ENCODE measurements at regions not wholly inside any gene's neighbourhood (a gene's known extent, or its start where the extent isn't known, plus 50 kb on each side); places are given as distances from the start of the nearest gene placed in this dataset.

- no peak overlapping the region for H4K5ac ChIP-seq (ENCODE audit: low read depth, low read length)
- H2BK20ac ChIP-seq (ENCODE audit: low read depth, low read length): no peak overlapping the region
- no peak overlapping the region for H3K14ac ChIP-seq (replicated peaks; ENCODE audit: low read depth, low read length)
- no peak overlapping the region for H2BK15ac ChIP-seq (ENCODE audit: low read depth, low read length)
- H3K4me3 ChIP-seq (ENCODE audit: insufficient read depth, low read depth, low read length): no peak overlapping the region
- no peak overlapping the region for H3K4me2 ChIP-seq (ENCODE audit: low read depth, low read length)
- H2BK120ac ChIP-seq (ENCODE audit: low read depth, low read length): no peak overlapping the region
- no peaks in the 10 kb centered on the region for H3K79me1 ChIP-seq (ENCODE audit: low read depth in 1 of 2, low read length in 2 of 2)
- ChIA-PET POLR2A (ENCODE audit: unreplicated experiment) (no interaction called here), CTCF (no interaction called here)
- H3K9ac ChIP-seq (ENCODE audit: low read depth, low read length): no peak overlapping the region
- no peak overlapping the region for H3K4ac ChIP-seq (ENCODE audit: low read depth, low read length)
- no peaks in the 10 kb centered on the region for H3K9me1 ChIP-seq (ENCODE audit: insufficient read depth, low read length)
- intact Hi-C loops (cut with micrococcal nuclease) (no loop called here), dilution Hi-C loops (cut with HindIII; ENCODE audit: low sequenced_read_pairs, unreplicated experiment) (no loop called here), in situ Hi-C loops (cut with MboI; ENCODE audit: low sequenced_read_pairs) (no loop called here)
- TF ChIP-seq RAD21 (IDR thresholded peaks at IDR 0.05; ENCODE audit: low read length): no peak
- TF ChIP-seq USF2 (IDR thresholded peaks at IDR 0.05; ENCODE audit: low read depth, low read length): no peak
- TF ChIP-seq POLR2A (IDR thresholded peaks at IDR 0.05; ENCODE audit: low read depth, low read length): no peak
- no peak for TF ChIP-seq CTCF (conservative IDR thresholded peaks at IDR 0.05; ENCODE audit: low read depth, low read length)
- TF ChIP-seq NFE2L2 (IDR thresholded peaks at IDR 0.05; ENCODE audit: low read depth, low read length): no peak
- no peak for TF ChIP-seq CHD1 (IDR thresholded peaks at IDR 0.05; ENCODE audit: low read depth, low read length)
- TF ChIP-seq RCOR1 (IDR thresholded peaks at IDR 0.05; ENCODE audit: insufficient replicate concordance, low read length): no peak
- TF ChIP-seq SMC3 (IDR thresholded peaks at IDR 0.05; ENCODE audit: low read depth, low read length): no peak
- TF ChIP-seq CEBPB (IDR thresholded peaks at IDR 0.05; ENCODE audit: low read depth, low read length): no peak
- no peak for TF ChIP-seq FOS (IDR thresholded peaks at IDR 0.05; ENCODE audit: low read depth, low read length)
- H4K91ac ChIP-seq (ENCODE audit: insufficient read depth, low read depth, low read length): no peak overlapping the region
- no peak overlapping the region for H4K8ac ChIP-seq (ENCODE audit: low read depth in 2 of 2, low read length in 2 of 2)
- H3K18ac ChIP-seq (ENCODE audit: low read depth, low read length): no peak overlapping the region
- BruUV-seq (replicated peaks): no TSS peak
- no CpG with 5 or more reads among the region's 2 CpGs for WGBS, 2 experiments (ENCODE audit: extremely low coverage in 2 of 2, insufficient read length in 1 of 2)
- H3K23ac ChIP-seq (ENCODE audit: low read depth, low read length): no peak overlapping the region
- H3K27me3 ChIP-seq (ENCODE audit: control insufficient read depth, insufficient read depth, low read length): no peaks in the 10 kb centered on the region
- no peak overlapping the region for H3K56ac ChIP-seq (ENCODE audit: extremely low read depth, insufficient read depth, low read length)
- no peaks in the 10 kb centered on the region for H3K36me3 ChIP-seq (ENCODE audit: control insufficient read depth, insufficient read depth, low read length)
- no peaks in the 10 kb centered on the region for H4K20me1 ChIP-seq (ENCODE audit: insufficient read depth, low read length)
- H2AK9ac ChIP-seq (replicated peaks; ENCODE audit: low read depth, low read length, poor library complexity): no peak overlapping the region
- no peaks in the 10 kb centered on the region for H3K9me3 ChIP-seq (ENCODE audit: control insufficient read depth, insufficient read depth, low read length)
- no peak overlapping the region for H2BK5ac ChIP-seq (ENCODE audit: low read depth, low read length, poor library complexity, severe bottlenecking)
- H3K4me1 ChIP-seq (ENCODE audit: control insufficient read depth, insufficient read depth, low read length): no peaks in the 10 kb centered on the region
- no peak for ATAC-seq (ENCODE audit: low read depth)
- no peak overlapping the region for H2AK5ac ChIP-seq (ENCODE audit: low read depth, low read length)
- no peak overlapping the region for H2AFZ ChIP-seq (replicated peaks; ENCODE audit: low read length, poor library complexity)
- no peak overlapping the region for H3K27ac ChIP-seq (ENCODE audit: insufficient read depth, low read length)
- DNase-seq: no peak
These were observed 215.4 kb upstream of the ITGA4 start for GRCh38 chr2:181241797-181242196.
